ENCODE measurements at regions not wholly inside any gene's neighbourhood (a gene's known extent, or its start where the extent isn't known, plus 50 kb on each side); places are given as distances from the start of the nearest gene placed in this dataset.
"Not testable (repeated sequence)": the region's sequence is repeated elsewhere in the genome, so short reads cannot be mapped to it uniquely, and the experiment has no call there.

DNA sequence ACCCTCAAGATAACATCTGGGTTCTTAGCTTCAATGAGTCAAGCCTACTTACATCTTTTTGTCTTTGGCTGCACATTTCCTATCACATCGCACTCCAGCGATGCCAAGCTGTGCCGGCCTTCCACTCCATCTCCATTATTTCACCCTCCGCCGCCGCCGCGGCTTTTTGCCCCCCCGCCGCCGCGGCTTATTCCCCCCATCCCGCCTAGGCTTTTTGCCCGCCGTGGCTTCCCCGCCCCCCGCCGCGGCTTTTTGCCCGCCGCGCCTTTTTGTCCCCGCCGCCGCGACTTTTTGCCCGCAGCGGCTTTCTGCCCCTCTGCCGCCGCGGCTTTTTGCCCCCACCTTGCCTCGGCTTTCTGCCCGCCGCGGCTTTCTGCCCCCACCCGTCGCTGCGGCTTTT is 50.8 kb downstream of the PPIAL4E start:
- not testable (repeated sequence) for H3K27me3 Mint-ChIP-seq; H3K36me3 Mint-ChIP-seq (ENCODE audit: low read depth); H3K4me1 Mint-ChIP-seq (ENCODE audit: low read depth); H3K4me3 Mint-ChIP-seq; H3K27ac Mint-ChIP-seq; H3K9me3 Mint-ChIP-seq
- DNase-seq, result peak; percentile 21

Measured in activated T-cell treated with anti-CD3 and anti-CD28 coated beads, Interleukin-2, amount 50 U/mL, for 24 hours (primary cell).